H1 (cell line): ENCODE measurements at regions not wholly inside any gene's neighbourhood (a gene's known extent, or its start where the extent isn't known, plus 50 kb on each side); places are given as distances from the start of the nearest gene placed in this dataset.

Experiments
- CTCF ChIA-PET: fragments of 300-600 bp; sonication (Branson Sonifier 250); formaldehyde crosslinking; loops from one replicate; lab custom pipeline; 2021; ENCODE audit not compliant: partially characterized antibody; lab: Charles Lee
- POLR2A ChIA-PET: fragments of 300-600 bp; sonication (Branson Sonifier 250); formaldehyde crosslinking; loops from one replicate; lab custom pipeline; 2021; ENCODE audit warnings: inconsistent platforms; ENCODE audit not compliant: partially characterized antibody; lab: Charles Lee
- DNase-seq, 2 experiments: peaks; one replicate each; pipeline versions ENCODE4 v3.0.0 to v3.0.0-alpha.2; 2010 to 2022; ENCODE audit warnings: low spot score in 2 of 2, low read depth in 1 of 2, mixed read lengths in 1 of 2
- FAIRE-seq: peaks from 2 replicates; lab custom pipeline; 2011; peaks lifted over from hg19 to GRCh38; lab: Jason Lieb, UNC
- H2AFZ ChIP-seq: 2 replicates; pipeline ENCODE4 v1.8.1; 2012; ENCODE audit warnings: low read length, inconsistent platforms
- H2AK5ac ChIP-seq: 2 replicates; pipeline ENCODE4 v1.6.1; 2013; ENCODE audit warnings: low read depth, low read length
- H2BK120ac ChIP-seq: replicated peaks from 2 replicates; pipeline ENCODE3; 2013; ENCODE audit warnings: low read depth, low read length, inconsistent platforms
- H2BK12ac ChIP-seq: 2 replicates; pipeline ENCODE4 v1.6.1; 2013; ENCODE audit warnings: low read depth, low read length
- H2BK15ac ChIP-seq: 2 replicates; pipeline ENCODE4 v1.6.1; 2013; ENCODE audit warnings: low read length
- H2BK20ac ChIP-seq: 2 replicates; pipeline ENCODE4 v1.6.1; 2013; ENCODE audit warnings: low read length
- H2BK5ac ChIP-seq: 2 replicates; pipeline ENCODE4 v1.6.1; 2013; ENCODE audit warnings: low read depth, low read length
- H3K14ac ChIP-seq: 2 replicates; pipeline ENCODE4 v1.6.1; 2013; ENCODE audit warnings: inconsistent platforms; ENCODE audit not compliant: insufficient read length
- H3K18ac ChIP-seq: 2 replicates; pipeline ENCODE4 v1.6.1; 2013; ENCODE audit warnings: low read length; ENCODE audit errors: extremely low read depth
- H3K23ac ChIP-seq: 2 replicates; pipeline ENCODE4 v1.6.1; 2013; ENCODE audit warnings: inconsistent platforms; ENCODE audit not compliant: insufficient read length
- H3K23me2 ChIP-seq: 2 replicates; pipeline ENCODE4 v1.6.1; 2013; ENCODE audit warnings: low read depth, low read length
- H3K27ac ChIP-seq: 2 replicates; pipeline ENCODE4 v1.6.1; 2011; ENCODE audit warnings: low read depth, low read length, inconsistent platforms
- H3K27me3 ChIP-seq, 4 experiments: replicated peaks in 1 of 4; 1 replicate in 1 of 4; 2 replicates in 3 of 4; pipeline versions ENCODE4 v1.6.1 to v1.8.1; 2011 to 2013; ENCODE audit warnings: low read length in 3 of 4, mild to moderate bottlenecking in 3 of 4, inconsistent platforms in 2 of 4, mixed read lengths in 2 of 4, moderate library complexity in 1 of 4; ENCODE audit not compliant: control insufficient read depth in 3 of 4, insufficient read depth in 3 of 4; ENCODE audit errors: extremely low read depth in 1 of 4
- H3K36me3 ChIP-seq, 4 experiments: 2 replicates each; pipeline versions ENCODE4 v1.6.1 to v1.8.1; 2011 to 2013; ENCODE audit warnings: mild to moderate bottlenecking in 4 of 4, low read length in 3 of 4, moderate library complexity in 2 of 4, control low read depth in 1 of 4, inconsistent platforms in 1 of 4; ENCODE audit not compliant: insufficient read depth in 4 of 4, control insufficient read depth in 2 of 4
- H3K4ac ChIP-seq: replicated peaks from 2 replicates; pipeline ENCODE3; 2013; ENCODE audit warnings: low read length, low read depth, mixed read lengths, inconsistent platforms; ENCODE audit not compliant: insufficient read length
- H3K4me1 ChIP-seq, 4 experiments: replicated peaks in 1 of 4; 1 replicate in 1 of 4; 2 replicates in 3 of 4; pipeline versions ENCODE4 v1.6.1 to v1.8.1; 2011 to 2013; ENCODE audit warnings: low read length in 3 of 4, inconsistent platforms in 2 of 4, mixed read lengths in 1 of 4; ENCODE audit not compliant: insufficient read depth in 4 of 4, control insufficient read depth in 3 of 4
- H3K4me2 ChIP-seq, 2 experiments: 2 replicates each; pipeline versions ENCODE4 v1.6.1 to v1.8.1; 2011 to 2013; ENCODE audit warnings: low read depth in 2 of 2, low read length in 2 of 2, control low read depth in 1 of 2, inconsistent platforms in 1 of 2, mild to moderate bottlenecking in 1 of 2; ENCODE audit not compliant: insufficient read depth in 1 of 2
- H3K4me3 ChIP-seq, 4 experiments: fragments of 200-600, 300-600 bp in 1 of 4; sonication (generic), shearing (Covaris generic), sonication (Bioruptor Twin) in 1 of 4; 2 replicates each; pipeline versions ENCODE4 v1.5.1 to v1.8.1; 2011 to 2016; ENCODE audit warnings: low read length in 4 of 4, low read depth in 3 of 4, control low read depth in 2 of 4, inconsistent platforms in 2 of 4, mild to moderate bottlenecking in 2 of 4, mixed read lengths in 1 of 4, moderate library complexity in 1 of 4; ENCODE audit not compliant: insufficient read depth in 2 of 4; ENCODE audit errors: extremely low read depth in 1 of 4
- H3K56ac ChIP-seq: replicated peaks from 2 replicates; pipeline ENCODE3; 2013; ENCODE audit warnings: low read depth, mild to moderate bottlenecking, mixed read lengths, low read length, inconsistent platforms; ENCODE audit not compliant: insufficient read length
- H3K79me1 ChIP-seq: 2 replicates; pipeline ENCODE4 v1.6.1; 2013; ENCODE audit warnings: low read depth, low read length, control low read depth
- H3K79me2 ChIP-seq, 2 experiments: 2 replicates each; pipeline versions ENCODE4 v1.6.1 to v1.8.1; 2012 to 2013; ENCODE audit warnings: low read length in 2 of 2, mild to moderate bottlenecking in 2 of 2, inconsistent platforms in 1 of 2; ENCODE audit not compliant: insufficient read depth in 2 of 2, control insufficient read depth in 1 of 2
- H3K9ac ChIP-seq, 4 experiments: replicated peaks in 1 of 4; 1 replicate in 1 of 4; 2 replicates in 3 of 4; pipeline versions ENCODE4 v1.6.1 to v1.8.1; 2011 to 2013; ENCODE audit warnings: low read depth in 3 of 4, low read length in 3 of 4, control low read depth in 2 of 4, mild to moderate bottlenecking in 2 of 4, moderate library complexity in 2 of 4, inconsistent platforms in 1 of 4; ENCODE audit errors: extremely low read depth in 1 of 4
- H3K9me3 ChIP-seq, 2 experiments: 2 replicates each; pipeline versions ENCODE4 v1.6.1 to v1.8.1; 2012 to 2013; ENCODE audit warnings: mild to moderate bottlenecking in 2 of 2, moderate library complexity in 2 of 2, control low read depth in 1 of 2, inconsistent platforms in 1 of 2, low read depth in 1 of 2, low read length in 1 of 2, mixed read lengths in 1 of 2; ENCODE audit not compliant: insufficient read depth in 2 of 2
- H4K20me1 ChIP-seq, 2 experiments: replicated peaks in 1 of 2; 2 replicates each; pipeline versions ENCODE3 to v1.8.1; 2011 to 2013; ENCODE audit warnings: inconsistent platforms in 2 of 2, low read length in 2 of 2, mild to moderate bottlenecking in 1 of 2; ENCODE audit not compliant: insufficient read depth in 2 of 2, control insufficient read depth in 1 of 2
- H4K5ac ChIP-seq: 2 replicates; pipeline ENCODE4 v1.6.1; 2013; ENCODE audit warnings: low read length, low read depth, mixed read lengths, inconsistent platforms; ENCODE audit not compliant: insufficient read length
- H4K8ac ChIP-seq: 2 replicates; pipeline ENCODE4 v1.8.0; 2013; ENCODE audit warnings: mild to moderate bottlenecking, moderate library complexity, low read length, inconsistent platforms; ENCODE audit not compliant: insufficient read depth; ENCODE audit errors: extremely low read depth
- H4K91ac ChIP-seq: replicated peaks from 2 replicates; pipeline ENCODE3; 2013; ENCODE audit warnings: low read length, mixed read lengths, inconsistent platforms; ENCODE audit not compliant: insufficient read length
- HDAC2 ChIP-seq, 2 experiments: fragments of 300-600 bp in 1 of 2; sonication (generic) in 1 of 2; IDR thresholded peaks; 2 replicates each; pipeline ENCODE4 v1.6.1; 2011 to 2012; ENCODE audit warnings: low read depth in 2 of 2, low read length in 2 of 2, mild to moderate bottlenecking in 2 of 2, moderate library complexity in 2 of 2, borderline replicate concordance in 1 of 2, inconsistent platforms in 1 of 2
- KDM4A ChIP-seq: IDR thresholded peaks from one replicate; pipeline ENCODE4 v1.7.1; 2012; ENCODE audit warnings: low read depth, mild to moderate bottlenecking, moderate library complexity, low read length, inconsistent platforms; ENCODE audit not compliant: severe bottlenecking
- POLR2AphosphoS5 ChIP-seq: IDR thresholded peaks from 2 replicates; pipeline ENCODE4 v1.6.1; 2011; ENCODE audit warnings: low read depth, low read length
- RBBP5 ChIP-seq: IDR thresholded peaks from 2 replicates; pipeline ENCODE4 v1.7.1; 2012; ENCODE audit warnings: low read depth, mild to moderate bottlenecking, inconsistent platforms, low read length, moderate library complexity, borderline replicate concordance
- WGBS, 2 experiments: shearing (Covaris generic) in 1 of 2; methylation state at CpG; one replicate each; pipeline versions ENCODE4 v1.1.6 to v1.1.7; 2013 to 2015; ENCODE audit warnings: low lambda C conversion rate in 2 of 2, mixed read lengths in 2 of 2, inconsistent platforms in 1 of 2, low coverage in 1 of 2, missing lambda C conversion rate in 1 of 2; ENCODE audit not compliant: insufficient replicate concordance in 2 of 2, insufficient coverage in 1 of 2, insufficient read length in 1 of 2; ENCODE audit errors: extremely low coverage in 1 of 2, missing lambda C conversion rate in 1 of 2; 5-methylcytosine and 5-hydroxymethylcytosine counted together

DNA sequence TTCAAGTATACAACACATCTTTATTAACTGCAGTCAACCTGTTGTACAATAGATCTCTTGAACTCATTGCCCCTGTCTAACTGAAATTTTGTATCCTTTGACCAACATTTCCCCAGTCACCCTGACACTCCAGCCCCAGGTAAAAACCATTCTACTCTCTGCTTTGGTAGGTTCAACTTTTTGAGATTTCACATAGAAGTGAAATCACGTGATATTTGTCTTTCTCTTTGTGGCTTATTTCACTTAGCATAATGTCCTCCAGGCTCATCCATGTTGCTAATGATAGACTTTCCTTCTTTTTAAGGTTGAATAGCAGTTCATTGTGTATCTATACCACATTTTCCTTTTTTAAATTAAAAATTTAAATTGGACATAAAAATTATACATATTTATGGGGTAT is 126.5 kb upstream of the MAN2A1 start:
- Histone ChIP-seq H2BK120ac (no peak overlapping the region), H3K27me3 (no peaks in the 10 kb centered on the region), H4K20me1 (no peaks in the 10 kb centered on the region), H3K27ac (no peak overlapping the region), H3K79me1 (no peaks in the 10 kb centered on the region), H3K79me2 (no peaks in the 10 kb centered on the region), H2BK20ac (no peak overlapping the region), H2BK12ac (no peak overlapping the region), H3K14ac (no peak overlapping the region), H4K8ac (no peak overlapping the region), H3K9me3 (no peaks in the 10 kb centered on the region), H3K18ac (no peak overlapping the region), H3K4me1 (no peaks in the 10 kb centered on the region), H3K36me3 (no peaks in the 10 kb centered on the region), H3K9ac (no peak overlapping the region), H3K4ac (no peak overlapping the region), H3K4me2 (no peak overlapping the region), H2BK5ac (no peak overlapping the region), H3K23me2 (no peaks in the 10 kb centered on the region; the same call in 1 of the 2 replicates), H2BK15ac (no peak overlapping the region), H2AK5ac (no peak overlapping the region), H4K91ac (no peak overlapping the region), H4K5ac (no peak overlapping the region), H2AFZ (no peak overlapping the region), H3K4me3 (no peak overlapping the region), H3K23ac (no peak overlapping the region), H3K56ac (no peak overlapping the region)
- no peak for FAIRE-seq
- no peak for DNase-seq
- CTCF ChIA-PET, result no interaction called here
- POLR2A ChIA-PET, result no interaction called here
- 94% methylated on average over 1 of the region's 1 CpG; no CpG with 5 or more reads in 1 of the 2 experiments for WGBS, 2 experiments
- TF ChIP-seq KDM4A, result no peak
- TF ChIP-seq POLR2AphosphoS5, result no peak
- no peak for TF ChIP-seq HDAC2 (IDR thresholded peaks at IDR 0.05; ENCODE audit: borderline replicate concordance in 1 of 2, low read depth in 2 of 2, low read length in 2 of 2)
- TF ChIP-seq RBBP5, result no peak
